Esophagus muscularis mucosa (tissue), 4 donors: ENCODE measurements at regions not wholly inside any gene's neighbourhood (a gene's known extent, or its start where the extent isn't known, plus 50 kb on each side); places are given as distances from the start of the nearest gene placed in this dataset.

Experiments used
- DNase-seq: peaks from one replicate; pipeline ENCODE4 v3.0.0-alpha.2; 2017; ENCODE audit errors: extremely low spot score
- H3K27ac ChIP-seq, 4 donors: fragments of 200-600 bp; sonication (generic); replicated peaks in 1 of 4; 1 replicate in 3 of 4; 2 replicates in 1 of 4; pipeline ENCODE4 v1.5.1; 2016 to 2019; ENCODE audit warnings: mild to moderate bottlenecking in 1 of 4
- H3K27me3 ChIP-seq, 4 donors: fragments of 200-600 bp; sonication (generic); one replicate each; pipeline versions ENCODE4 v1.5.1 to v1.6.0; 2016 to 2019
- H3K36me3 ChIP-seq, 4 donors: fragments of 200-600 bp; sonication (generic); one replicate each; pipeline ENCODE4 v1.5.1; 2016 to 2019
- H3K4me1 ChIP-seq, 4 donors: fragments of 200-600 bp; sonication (generic); one replicate each; pipeline ENCODE4 v1.5.1; 2016 to 2019
- H3K4me3 ChIP-seq, 4 donors: fragments of 200-600 bp; sonication (generic); 1 replicate in 2 of 4; 2 replicates in 2 of 4; pipeline ENCODE4 v1.5.1; 2016 to 2019; ENCODE audit warnings: mild to moderate bottlenecking in 4 of 4, moderate library complexity in 1 of 4
- H3K9me3 ChIP-seq, 4 donors: fragments of 200-600 bp; sonication (generic); 1 replicate in 3 of 4; 2 replicates in 1 of 4; pipeline ENCODE4 v1.5.1; 2016 to 2019
- CTCF ChIP-seq, 3 experiments: fragments of 200-600 bp in 2 of 3; fragments of 450-650 bp in 1 of 3; sonication (generic) in 2 of 3; IDR thresholded peaks; one replicate each; pipeline ENCODE4 v1.5.1; 2017 to 2019; ENCODE audit warnings: antibody characterized with exemption in 3 of 3, mild to moderate bottlenecking in 2 of 3, moderate library complexity in 1 of 3
- EP300 ChIP-seq: sonication (generic); formaldehyde crosslinking; IDR thresholded peaks from one replicate; pipeline ENCODE4 v1.6.1; 2017; ENCODE audit warnings: antibody characterized with exemption
- POLR2A ChIP-seq: fragments of 450-650 bp; IDR thresholded peaks from one replicate; pipeline ENCODE4 v1.6.1; 2017; ENCODE audit warnings: antibody characterized with exemption, moderate library complexity, mild to moderate bottlenecking, low read depth
- POLR2AphosphoS5 ChIP-seq, 2 donors: sonication (generic); formaldehyde crosslinking; IDR thresholded peaks; one replicate each; pipeline ENCODE4 v1.6.1; 2017; ENCODE audit warnings: antibody characterized with exemption in 2 of 2
- WGBS: methylation state at CpG from one replicate; pipeline ENCODE4 v1.1.5; 2018; 5-methylcytosine and 5-hydroxymethylcytosine counted together
- intact Hi-C: fragments of 100-400 bp; cut with DNase I; formaldehyde crosslinking; loops from one replicate; pipeline ENCODE4 v1.15.1; 2023

GRCh38 chr4:10204401-10205058, 87.9 kb upstream of the WDR1 start:
- Histone ChIP-seq H3K27me3 (no peaks in the 10 kb centered on the region), H3K4me3 (no peak overlapping the region), H3K27ac (no peak overlapping the region), H3K4me1 (no peaks in the 10 kb centered on the region), H3K36me3 (no peaks in the 10 kb centered on the region), H3K9me3 (no peaks in the 10 kb centered on the region)
- TF ChIP-seq EP300 (no peak), CTCF (IDR thresholded peaks at IDR 0.05) (no peak)
- DNase-seq = no peak
- 86% methylated on average over 9 of the region's 9 CpGs for WGBS
- intact Hi-C loops = no loop called here

GRCh38 chr4:10203851-10204250, 87.3 kb upstream of the WDR1 start:
- Histone ChIP-seq H3K27ac (no peak overlapping the region), H3K4me1 (no peaks in the 10 kb centered on the region), H3K27me3 (no peaks in the 10 kb centered on the region), H3K4me3 (no peak overlapping the region), H3K9me3 (no peaks in the 10 kb centered on the region), H3K36me3 (no peaks in the 10 kb centered on the region)
- intact Hi-C loops = no loop called here
- 84% methylated on average over 3 of the region's 3 CpGs for WGBS
- TF ChIP-seq EP300 = no peak
- DNase-seq = no peak

- DNase-seq = no peak
- Histone ChIP-seq H3K27ac (no peak overlapping the region), H3K9me3 (no peaks in the 10 kb centered on the region), H3K4me3 (no peak overlapping the region), H3K36me3 (no peaks in the 10 kb centered on the region), H3K27me3 (no peaks in the 10 kb centered on the region), H3K4me1 (no peaks in the 10 kb centered on the region)
- intact Hi-C loops = no loop called here
- WGBS = 65% methylated on average over 3 of the region's 4 CpGs
- TF ChIP-seq EP300 (no peak), POLR2A (no peak), POLR2AphosphoS5 (IDR thresholded peaks at IDR 0.05) (no peak), CTCF (IDR thresholded peaks at IDR 0.05) (no peak)
Observed at GRCh38 chr4:10201381-10202223, 85.0 kb upstream of the WDR1 start.

- TF ChIP-seq EP300 (no peak), POLR2A (no peak), CTCF (IDR thresholded peaks at IDR 0.05) (no peak), POLR2AphosphoS5 (IDR thresholded peaks at IDR 0.05) (no peak)
- 92% methylated on average over 3 of the region's 3 CpGs for WGBS
- Histone ChIP-seq H3K9me3 (no peaks in the 10 kb centered on the region), H3K36me3 (no peaks in the 10 kb centered on the region), H3K27me3 (no peaks in the 10 kb centered on the region), H3K4me1 (no peaks in the 10 kb centered on the region), H3K4me3 (no peak overlapping the region), H3K27ac (no peak overlapping the region)
- no peak for DNase-seq
- intact Hi-C loops = no loop called here
Observed at GRCh38 chr4:10200869-10201268, 84.3 kb upstream of the WDR1 start.

- intact Hi-C loops = no loop called here
Observed at GRCh38 chr4:10198365-10198764, 81.8 kb upstream of the WDR1 start.

More at GRCh38 chr4:10198365-10198764, 81.8 kb upstream of the WDR1 start:
- Histone ChIP-seq H3K27me3 (no peaks in the 10 kb centered on the region), H3K4me1 (no peaks in the 10 kb centered on the region), H3K4me3 (no peak overlapping the region), H3K9me3 (no peaks in the 10 kb centered on the region), H3K27ac (no peak overlapping the region), H3K36me3 (no peaks in the 10 kb centered on the region)
- TF ChIP-seq CTCF (IDR thresholded peaks at IDR 0.05) (no peak), POLR2AphosphoS5 (IDR thresholded peaks at IDR 0.05) (no peak), POLR2A (no peak), EP300 (no peak)
- 84% methylated on average over 6 of the region's 6 CpGs for WGBS
- DNase-seq = no peak
